Right atrium auricular region (tissue), 2 donors: ENCODE measurements at regions not wholly inside any gene's neighbourhood (a gene's known extent, or its start where the extent isn't known, plus 50 kb on each side); places are given as distances from the start of the nearest gene placed in this dataset.

Experiments
- DNase-seq: peaks from one replicate; pipeline ENCODE4 v3.0.0-alpha.2; 2019; ENCODE audit warnings: low spot score
- H3K27ac ChIP-seq, 2 donors: fragments of 200-600 bp; sonication (generic); 1 replicate in 1 of 2; 2 replicates in 1 of 2; pipeline ENCODE4 v1.5.1; 2016 to 2019
- H3K27me3 ChIP-seq, 2 donors: fragments of 200-600 bp; sonication (generic); one replicate each; pipeline versions ENCODE4 v1.5.1 to v1.6.0; 2017 to 2019
- H3K36me3 ChIP-seq: fragments of 200-600 bp; sonication (generic); one replicate; pipeline ENCODE4 v1.5.1; 2016
- H3K4me1 ChIP-seq, 2 donors: fragments of 200-600 bp; sonication (generic); one replicate each; pipeline versions ENCODE4 v1.5.1 to v1.6.0; 2017 to 2019
- H3K4me3 ChIP-seq, 2 donors: fragments of 200-600 bp; sonication (generic); 1 replicate in 1 of 2; 2 replicates in 1 of 2; pipeline ENCODE4 v1.5.1; 2017 to 2019; ENCODE audit warnings: mild to moderate bottlenecking in 1 of 2, moderate library complexity in 1 of 2
- H3K9me3 ChIP-seq, 2 donors: fragments of 200-600 bp; sonication (generic); one replicate each; pipeline ENCODE4 v1.5.1; 2019
- CTCF ChIP-seq, 2 donors: fragments of 200-600 bp; sonication (generic); IDR thresholded peaks; one replicate each; pipeline ENCODE4 v1.5.1; 2019; ENCODE audit warnings: antibody characterized with exemption in 2 of 2

- Histone ChIP-seq H3K36me3 (no peaks in the 10 kb centered on the region), H3K27ac (no peak overlapping the region), H3K4me3 (no peak overlapping the region), H3K9me3 (no peaks in the 10 kb centered on the region), H3K27me3 (no peaks in the 10 kb centered on the region), H3K4me1 (no peaks in the 10 kb centered on the region)
- TF ChIP-seq CTCF (IDR thresholded peaks at IDR 0.05), result no peak
- no peak for DNase-seq
These were observed 1912.7 kb upstream of the TENM3 start for GRCh38 chr4:180330521-180330920.

DNA sequence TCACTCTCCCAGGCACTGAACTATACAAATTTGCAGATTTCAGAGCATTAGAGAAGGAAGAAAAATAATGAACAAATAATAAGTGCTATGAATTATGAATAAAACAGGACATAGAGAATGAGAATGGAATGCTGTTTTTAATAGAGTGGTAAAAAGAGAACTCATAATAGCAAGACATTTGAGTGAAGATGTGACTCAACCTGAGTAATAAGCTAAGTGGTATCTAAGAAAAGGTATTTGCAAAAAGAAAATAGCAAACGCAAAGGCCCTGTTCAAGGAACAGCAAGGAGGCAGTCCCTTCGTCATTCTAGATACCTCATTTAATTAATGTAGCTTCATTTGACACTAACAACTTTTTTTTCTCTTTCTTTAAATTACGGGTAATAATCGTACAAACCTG, 1910.0 kb upstream of the TENM3 start:
- no peak for TF ChIP-seq CTCF (IDR thresholded peaks at IDR 0.05)
- no peak for DNase-seq
- H3K9me3 ChIP-seq, result no peaks in the 10 kb centered on the region
- H3K36me3 ChIP-seq, result no peaks in the 10 kb centered on the region
- H3K27me3 ChIP-seq, result no peaks in the 10 kb centered on the region
- H3K4me3 ChIP-seq, result no peak overlapping the region
- H3K4me1 ChIP-seq, result no peaks in the 10 kb centered on the region
- no peak overlapping the region for H3K27ac ChIP-seq

DNA sequence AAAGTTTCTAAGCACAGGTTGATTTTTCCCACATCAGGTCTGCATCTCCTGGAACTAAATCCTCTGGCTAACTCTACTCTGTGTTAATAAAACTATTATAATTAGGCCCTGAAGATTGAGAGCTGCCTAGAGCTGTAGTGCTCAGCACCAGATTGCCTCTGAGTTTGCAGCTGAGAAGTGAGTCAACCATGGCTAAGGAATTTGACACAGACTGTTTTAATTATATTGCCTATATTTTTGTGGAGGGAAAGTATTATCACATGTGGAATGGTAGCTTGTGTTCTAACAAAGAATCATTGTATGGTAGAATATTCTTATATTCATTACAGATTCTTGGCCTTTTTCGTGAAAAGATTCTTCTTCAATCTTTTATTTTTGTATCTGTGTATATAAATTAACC, 1907.6 kb upstream of the TENM3 start:
- H3K27me3 ChIP-seq, result no peaks in the 10 kb centered on the region
- no peak for TF ChIP-seq CTCF (IDR thresholded peaks at IDR 0.05)

GRCh38 chr4:180336494-180337090, 1906.6 kb upstream of the TENM3 start:
- Histone ChIP-seq H3K36me3 (no peaks in the 10 kb centered on the region), H3K4me1 (no peaks in the 10 kb centered on the region), H3K9me3 (no peaks in the 10 kb centered on the region), H3K27me3 (no peaks in the 10 kb centered on the region), H3K27ac (no peak overlapping the region), H3K4me3 (no peak overlapping the region)
- TF ChIP-seq CTCF (IDR thresholded peaks at IDR 0.05), result no peak
- DNase-seq, result no peak

More for the DNA sequence above, 1907.6 kb upstream of the TENM3 start:
- Histone ChIP-seq H3K36me3 (no peaks in the 10 kb centered on the region), H3K9me3 (no peaks in the 10 kb centered on the region), H3K27ac (no peak overlapping the region), H3K4me3 (no peak overlapping the region), H3K4me1 (no peaks in the 10 kb centered on the region)
- DNase-seq, result no peak

- no peak for DNase-seq
- Histone ChIP-seq H3K36me3 (no peaks in the 10 kb centered on the region), H3K4me1 (no peaks in the 10 kb centered on the region), H3K9me3 (no peaks in the 10 kb centered on the region), H3K4me3 (no peak overlapping the region), H3K27me3 (no peaks in the 10 kb centered on the region), H3K27ac (no peak overlapping the region)
- no peak for TF ChIP-seq CTCF (IDR thresholded peaks at IDR 0.05)
These were observed 1901.3 kb upstream of the TENM3 start for GRCh38 chr4:180341926-180342325.

- Histone ChIP-seq H3K27ac (no peak overlapping the region), H3K4me1 (no peaks in the 10 kb centered on the region), H3K36me3 (no peaks in the 10 kb centered on the region), H3K4me3 (no peak overlapping the region), H3K27me3 (no peaks in the 10 kb centered on the region), H3K9me3 (no peaks in the 10 kb centered on the region)
- no peak for DNase-seq
- no peak for TF ChIP-seq CTCF (IDR thresholded peaks at IDR 0.05)
These were observed 1892.3 kb upstream of the TENM3 start for GRCh38 chr4:180350901-180351300.
